ENCODE measurements at regions not wholly inside any gene's neighbourhood (a gene's known extent, or its start where the extent isn't known, plus 50 kb on each side); places are given as distances from the start of the nearest gene placed in this dataset.

DNA sequence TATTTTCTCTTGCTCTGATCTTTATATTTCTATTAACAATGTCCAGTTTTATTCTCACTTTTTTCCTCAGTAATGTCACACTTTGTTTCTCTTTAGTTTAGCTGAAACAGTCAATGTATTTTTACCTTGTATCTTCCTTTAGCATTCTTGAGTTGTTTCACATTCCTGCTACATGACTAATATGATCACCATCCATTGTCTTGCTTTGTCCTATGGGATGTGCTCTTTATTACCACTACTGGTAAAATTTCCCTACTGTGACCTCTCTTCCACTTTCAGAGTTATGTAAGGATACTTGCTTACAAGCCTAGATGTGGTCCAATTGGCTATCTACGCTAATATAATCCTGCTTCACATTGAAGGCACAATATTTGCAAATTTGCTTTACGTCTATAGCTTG lies 457.9 kb downstream of the PIK3C3 start:
- Histone ChIP-seq H3K9me3 (no peaks in the 10 kb centered on the region), H3K27me3 (no peaks in the 10 kb centered on the region), H3K4me1 (ENCODE audit: insufficient read depth) (peaks cover 12% of the 10 kb centered on the region), H3K36me3 (no peaks in the 10 kb centered on the region), H3K4me3 (no peak overlapping the region), H3K27ac (no peak overlapping the region)
- TF ChIP-seq EP300 (IDR thresholded peaks at IDR 0.05) (no peak), POLR2A (IDR thresholded peaks at IDR 0.05) (no peak), CTCF (IDR thresholded peaks at IDR 0.05) (no peak)
- 93 to 97% (median 94%) methylated on average over 2 of the region's 2 CpGs for WGBS, 3 donors
- intact Hi-C loops (cut with DNase I), result no loop called here
- DNase-seq, result no peak

DNA sequence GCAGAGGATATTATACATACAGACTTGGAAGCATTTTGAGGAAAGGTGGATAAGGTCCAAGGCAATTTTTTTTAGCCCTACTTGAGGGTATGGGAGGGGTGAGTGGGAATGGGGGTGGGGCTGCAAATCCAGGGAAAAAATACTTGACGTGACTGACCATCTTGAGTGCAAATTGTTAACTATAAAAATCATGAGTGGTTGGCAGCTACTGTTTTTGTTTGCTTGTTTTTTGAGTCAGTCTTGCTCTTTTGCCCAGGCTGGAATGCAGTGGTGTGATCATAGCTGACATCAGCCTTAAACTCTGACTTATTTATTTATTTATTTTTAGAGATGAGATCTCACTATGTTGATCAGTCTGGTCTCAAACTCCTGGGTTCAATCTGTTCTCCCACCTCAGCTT lies 458.8 kb downstream of the PIK3C3 start:
- no peak overlapping the region for H3K4me3 ChIP-seq
- TF ChIP-seq EP300 (IDR thresholded peaks at IDR 0.05) (no peak), POLR2A (IDR thresholded peaks at IDR 0.05) (no peak), CTCF (IDR thresholded peaks at IDR 0.05) (no peak)
- H3K27ac ChIP-seq, result peak overlapping the region in 1 of 2 donors; percentile 65
- H3K36me3 ChIP-seq, result no peaks in the 10 kb centered on the region
- peaks cover 12% of the 10 kb centered on the region for H3K4me1 ChIP-seq (ENCODE audit: insufficient read depth)
- H3K9me3 ChIP-seq, result no peaks in the 10 kb centered on the region
- H3K27me3 ChIP-seq, result no peaks in the 10 kb centered on the region
- 24 to 57% (median 42%) methylated on average over 1 of the region's 1 CpG for WGBS, 3 donors
- no peak for DNase-seq
- intact Hi-C loops (cut with DNase I), result no loop called here

GRCh38 chr18:42414756-42415454 lies 459.9 kb downstream of the PIK3C3 start:
- no peak for TF ChIP-seq POLR2A (IDR thresholded peaks at IDR 0.05)
- no peak for TF ChIP-seq CTCF (IDR thresholded peaks at IDR 0.05)
- no peak for TF ChIP-seq EP300 (IDR thresholded peaks at IDR 0.05)
- H3K27me3 ChIP-seq, result no peaks in the 10 kb centered on the region
- intact Hi-C loops (cut with DNase I), result no loop called here
- peak overlapping the region in 1 of 2 donors; percentile 65 for H3K27ac ChIP-seq
- no peaks in the 10 kb centered on the region for H3K36me3 ChIP-seq
- peaks cover 12% of the 10 kb centered on the region for H3K4me1 ChIP-seq (ENCODE audit: insufficient read depth)
- H3K9me3 ChIP-seq, result no peaks in the 10 kb centered on the region
- DNase-seq, result peak in 3 of 5 donors; percentile 17 to 60 (median 35)
- H3K4me3 ChIP-seq, result no peak overlapping the region
- WGBS, 3 donors, result 1 to 12% (median 5%) methylated on average over 7 of the region's 7 CpGs

DNA sequence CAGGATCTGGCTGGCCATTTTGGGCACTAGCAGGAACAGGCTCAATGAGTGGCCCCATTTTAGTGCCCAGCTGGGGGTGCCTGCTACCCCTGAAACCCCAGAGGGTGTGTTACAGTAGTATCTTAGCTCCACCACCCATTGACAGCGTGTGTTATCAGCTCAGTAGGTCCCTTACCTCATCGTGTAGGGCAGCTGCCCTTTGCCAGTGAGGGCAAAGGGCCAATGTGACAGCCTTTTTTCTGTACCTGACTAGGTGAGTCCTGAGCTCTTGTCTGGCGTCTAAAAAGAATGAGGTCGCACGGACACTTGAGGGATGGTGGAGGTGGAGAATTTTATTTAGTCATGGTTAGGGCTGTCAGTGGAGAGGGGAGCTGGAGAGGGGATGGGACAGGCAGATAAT lies 462.2 kb downstream of the PIK3C3 start:
- H3K4me3 ChIP-seq, result no peak overlapping the region
- H3K36me3 ChIP-seq, result no peaks in the 10 kb centered on the region
- H3K9me3 ChIP-seq, result no peaks in the 10 kb centered on the region
- no peak for DNase-seq
- TF ChIP-seq EP300 (IDR thresholded peaks at IDR 0.05), result no peak
- 92 to 93% (median 92%) methylated on average over 5 of the region's 5 CpGs for WGBS, 3 donors
- H3K27ac ChIP-seq, result peak overlapping the region in 1 of 2 donors; percentile 46
- intact Hi-C loops (cut with DNase I), result no loop called here
- no peaks in the 10 kb centered on the region for H3K27me3 ChIP-seq
- peaks cover 12% of the 10 kb centered on the region for H3K4me1 ChIP-seq (ENCODE audit: insufficient read depth)

DNA sequence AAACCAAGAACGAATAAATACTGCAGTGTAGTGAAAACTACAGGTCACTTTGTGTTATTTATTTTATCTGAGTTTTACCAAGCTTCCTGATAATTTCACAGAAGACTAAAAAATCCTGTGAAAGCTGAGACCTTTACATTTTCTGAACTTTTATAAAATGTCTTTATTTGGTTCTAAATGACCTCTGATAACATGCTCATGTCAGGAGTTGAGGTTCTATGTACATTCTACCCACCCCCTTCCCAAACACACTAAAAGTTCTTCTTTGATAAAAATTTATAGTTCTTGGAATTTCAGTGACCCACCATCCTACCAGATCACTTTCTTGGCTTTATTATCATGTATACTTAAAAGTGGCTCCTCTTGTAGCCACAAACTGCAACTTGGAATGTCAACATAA lies 463.1 kb downstream of the PIK3C3 start:
- WGBS, 3 donors, result 5 to 25% (median 5%) methylated on average over 1 of the region's 1 CpG
- H3K27me3 ChIP-seq, result no peaks in the 10 kb centered on the region
- TF ChIP-seq EP300 (IDR thresholded peaks at IDR 0.05) (no peak), POLR2A (IDR thresholded peaks at IDR 0.05) (no peak), CTCF (IDR thresholded peaks at IDR 0.05) (no peak)
- H3K27ac ChIP-seq, result peak overlapping the region in 1 of 2 donors; percentile 46
- DNase-seq, result no peak
- H3K36me3 ChIP-seq, result no peaks in the 10 kb centered on the region
- intact Hi-C loops (cut with DNase I), result no loop called here
- peaks cover 12% of the 10 kb centered on the region for H3K4me1 ChIP-seq (ENCODE audit: insufficient read depth)
- H3K4me3 ChIP-seq, result no peak overlapping the region
- H3K9me3 ChIP-seq, result no peaks in the 10 kb centered on the region
